PC-3 (cell line): ENCODE measurements at regions not wholly inside any gene's neighbourhood (a gene's known extent, or its start where the extent isn't known, plus 50 kb on each side); places are given as distances from the start of the nearest gene placed in this dataset.

Experiments used
- CTCF ChIP-seq: fragments of 300-600 bp; sonication (generic); conservative IDR thresholded peaks from 2 replicates; pipeline ENCODE4 v1.5.1; 2017; ENCODE audit warnings: antibody characterized with exemption, low read depth, mild to moderate bottlenecking, low read length
- EZH2 ChIP-seq: fragments of 300-600 bp; sonication (generic); IDR thresholded peaks from one replicate; pipeline ENCODE4 v1.6.1; 2017; ENCODE audit warnings: antibody characterized with exemption, mild to moderate bottlenecking, low read length; ENCODE audit not compliant: unreplicated experiment
- EZH2phosphoT487 ChIP-seq: fragments of 300-600 bp; sonication (generic); IDR thresholded peaks from 2 replicates; pipeline ENCODE4 v1.6.1; 2018; ENCODE audit warnings: mild to moderate bottlenecking, antibody characterized with exemption, low read length, borderline replicate concordance

GRCh38 chr5:162214551-162214950, 147.0 kb downstream of the GABRG2 start:
- TF ChIP-seq EZH2phosphoT487 (no peak), CTCF (no peak), EZH2 (no peak)
